ENCODE measurements at regions not wholly inside any gene's neighbourhood (a gene's known extent, or its start where the extent isn't known, plus 50 kb on each side); places are given as distances from the start of the nearest gene placed in this dataset.

DNA sequence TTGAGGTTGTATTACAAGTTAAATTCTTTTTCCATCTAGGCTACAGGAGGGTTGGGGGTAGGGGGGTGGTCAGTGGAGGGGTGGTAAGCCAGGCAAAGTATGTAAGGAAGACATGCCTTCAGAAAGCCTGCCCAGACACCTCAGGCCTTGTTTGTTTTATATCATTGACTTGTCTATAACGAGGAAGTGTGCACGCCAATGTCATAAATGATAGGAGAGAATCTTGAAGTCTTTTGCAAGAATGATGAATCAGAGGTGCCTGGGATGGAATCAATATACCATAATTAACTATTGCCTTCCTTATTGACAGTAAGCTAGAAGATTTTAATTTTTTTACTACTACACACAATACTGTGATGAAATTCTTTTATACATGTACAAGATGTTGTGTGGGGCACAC, 90.7 kb downstream of the SEC61B start:
- H3K9me3 ChIP-seq: no peaks in the 10 kb centered on the region
- intact Hi-C loops (cut with DNase I, micrococcal nuclease): no loop called here
- no peaks in the 10 kb centered on the region for H3K36me3 ChIP-seq (ENCODE audit: low read depth)
- no peak for TF ChIP-seq CTCF (IDR thresholded peaks at IDR 0.05)
- no peaks in the 10 kb centered on the region for H3K4me1 ChIP-seq (ENCODE audit: low read depth)
- ATAC-seq (no peak), DNase-seq (no peak)
- H3K4me3 ChIP-seq: no peak overlapping the region

- Histone ChIP-seq H3K9me3 (no peaks in the 10 kb centered on the region), H3K36me3 (ENCODE audit: low read depth) (no peaks in the 10 kb centered on the region), H3K4me1 (ENCODE audit: low read depth) (no peaks in the 10 kb centered on the region), H3K4me3 (no peak overlapping the region)
- TF ChIP-seq CTCF (IDR thresholded peaks at IDR 0.05): no peak
- DNase-seq (no peak), ATAC-seq (no peak)
- intact Hi-C loops (cut with DNase I, micrococcal nuclease): no loop called here
Measured at GRCh38 chr9:99319048-99319447, 97.0 kb downstream of the SEC61B start.

DNA sequence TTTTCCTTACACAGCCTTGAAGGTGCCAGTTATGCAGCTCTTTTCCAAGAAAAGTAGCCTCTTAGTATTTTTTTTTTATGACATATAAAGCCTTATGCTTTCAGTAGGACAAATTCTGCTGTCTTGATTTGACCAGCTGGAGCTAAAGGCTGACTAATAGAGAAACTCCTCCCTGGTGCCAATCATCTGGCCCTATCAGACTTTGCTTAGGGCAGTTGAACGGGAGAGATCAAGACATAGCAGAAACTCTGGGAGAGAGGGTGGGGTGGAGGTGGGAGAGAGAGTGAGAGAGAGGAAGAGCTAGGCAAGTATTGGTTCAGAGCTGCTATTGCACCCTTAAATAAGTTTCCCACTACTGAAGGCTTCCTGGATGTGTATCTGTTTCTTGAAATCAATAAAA, 100.2 kb downstream of the SEC61B start:
- no peaks in the 10 kb centered on the region for H3K9me3 ChIP-seq
- H3K4me3 ChIP-seq: no peak overlapping the region
- DNase-seq (no peak), ATAC-seq (no peak)
- intact Hi-C loops (cut with DNase I, micrococcal nuclease): no loop called here
- TF ChIP-seq CTCF (IDR thresholded peaks at IDR 0.05): no peak
- no peaks in the 10 kb centered on the region for H3K36me3 ChIP-seq (ENCODE audit: low read depth)
- no peaks in the 10 kb centered on the region for H3K4me1 ChIP-seq (ENCODE audit: low read depth)

DNA sequence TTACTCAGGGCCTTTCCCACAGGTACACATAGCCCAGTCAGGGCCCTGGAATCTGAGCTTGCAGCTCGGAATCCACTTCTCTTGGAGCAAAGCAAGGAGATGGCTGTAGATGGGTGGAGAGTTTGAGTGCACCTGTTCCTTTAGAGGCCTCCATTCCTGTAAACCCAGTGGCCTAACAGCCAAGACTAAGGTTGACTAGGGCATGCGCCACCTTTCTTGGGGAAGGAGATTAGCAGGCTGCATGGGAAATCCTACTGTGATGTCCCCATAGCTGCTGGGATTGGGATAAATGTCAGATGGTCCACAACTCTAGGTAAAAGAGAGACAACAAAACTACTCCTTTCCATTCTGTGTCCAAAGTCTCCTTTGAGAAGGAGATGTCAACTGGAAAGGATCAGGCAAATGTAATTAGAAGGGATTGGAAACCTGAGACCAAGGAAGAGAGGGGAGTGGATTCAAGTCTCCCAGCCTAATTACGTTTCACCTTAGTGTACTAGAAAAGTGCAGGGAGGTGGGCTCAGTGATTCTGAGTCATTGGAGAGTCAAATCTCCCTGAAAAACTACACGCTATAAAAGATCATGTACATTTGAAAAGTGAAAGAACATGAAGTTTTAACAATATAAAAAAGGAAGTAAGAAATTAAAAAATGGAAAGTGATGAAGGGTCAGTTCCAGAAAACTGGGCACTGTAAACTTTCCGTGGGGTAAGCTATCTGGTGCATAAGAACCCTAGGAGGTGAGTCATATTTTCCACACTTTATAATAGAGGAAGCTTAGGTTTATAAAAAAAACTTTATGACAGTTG, 104.2 kb downstream of the SEC61B start:
- no peak overlapping the region for H3K4me3 ChIP-seq
- no peaks in the 10 kb centered on the region for H3K4me1 ChIP-seq (ENCODE audit: low read depth)
- DNase-seq (no peak), ATAC-seq (no peak)
- intact Hi-C loops (cut with DNase I, micrococcal nuclease): no loop called here
- H3K9me3 ChIP-seq: no peaks in the 10 kb centered on the region
- H3K36me3 ChIP-seq (ENCODE audit: low read depth): no peaks in the 10 kb centered on the region
- no peak for TF ChIP-seq CTCF (IDR thresholded peaks at IDR 0.05)

DNA sequence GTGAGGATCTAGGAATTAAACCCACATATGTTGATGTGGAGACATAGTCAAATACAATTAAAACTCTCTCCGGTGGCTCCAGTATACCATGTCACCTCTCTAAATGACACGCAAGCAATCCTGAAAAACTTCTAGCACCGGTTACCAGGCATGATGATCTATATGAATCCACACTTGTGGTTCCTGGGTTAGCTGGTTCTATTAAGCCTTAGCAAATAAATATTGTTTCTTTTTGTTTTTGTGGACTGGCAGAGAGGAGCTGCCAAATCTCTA, 104.8 kb downstream of the SEC61B start:
- Histone ChIP-seq H3K9me3 (no peaks in the 10 kb centered on the region), H3K36me3 (ENCODE audit: low read depth) (no peaks in the 10 kb centered on the region), H3K4me1 (ENCODE audit: low read depth) (no peaks in the 10 kb centered on the region), H3K4me3 (no peak overlapping the region)
- ATAC-seq (no peak), DNase-seq (no peak)
- intact Hi-C loops (cut with DNase I, micrococcal nuclease): no loop called here
- no peak for TF ChIP-seq CTCF (IDR thresholded peaks at IDR 0.05)

- ATAC-seq (no peak), DNase-seq (no peak)
- Histone ChIP-seq H3K4me1 (ENCODE audit: low read depth) (no peaks in the 10 kb centered on the region), H3K9me3 (no peaks in the 10 kb centered on the region), H3K4me3 (no peak overlapping the region), H3K36me3 (ENCODE audit: low read depth) (no peaks in the 10 kb centered on the region)
- TF ChIP-seq CTCF (IDR thresholded peaks at IDR 0.05): no peak
- intact Hi-C loops (cut with DNase I, micrococcal nuclease): no loop called here
Measured at GRCh38 chr9:99327667-99328066, 105.6 kb downstream of the SEC61B start.
